Right atrium auricular region (tissue), 2 donors: ENCODE measurements at regions not wholly inside any gene's neighbourhood (a gene's known extent, or its start where the extent isn't known, plus 50 kb on each side); places are given as distances from the start of the nearest gene placed in this dataset.

ENCODE experiments used
- DNase-seq: peaks from one replicate; pipeline ENCODE4 v3.0.0-alpha.2; 2019; ENCODE audit warnings: low spot score
- H3K27ac ChIP-seq, 2 donors: fragments of 200-600 bp; sonication (generic); 1 replicate in 1 of 2; 2 replicates in 1 of 2; pipeline ENCODE4 v1.5.1; 2016 to 2019
- H3K27me3 ChIP-seq, 2 donors: fragments of 200-600 bp; sonication (generic); one replicate each; pipeline versions ENCODE4 v1.5.1 to v1.6.0; 2017 to 2019
- H3K36me3 ChIP-seq: fragments of 200-600 bp; sonication (generic); one replicate; pipeline ENCODE4 v1.5.1; 2016
- H3K4me1 ChIP-seq, 2 donors: fragments of 200-600 bp; sonication (generic); one replicate each; pipeline versions ENCODE4 v1.5.1 to v1.6.0; 2017 to 2019
- H3K4me3 ChIP-seq, 2 donors: fragments of 200-600 bp; sonication (generic); 1 replicate in 1 of 2; 2 replicates in 1 of 2; pipeline ENCODE4 v1.5.1; 2017 to 2019; ENCODE audit warnings: mild to moderate bottlenecking in 1 of 2, moderate library complexity in 1 of 2
- H3K9me3 ChIP-seq, 2 donors: fragments of 200-600 bp; sonication (generic); one replicate each; pipeline ENCODE4 v1.5.1; 2019
- CTCF ChIP-seq, 2 donors: fragments of 200-600 bp; sonication (generic); IDR thresholded peaks; one replicate each; pipeline ENCODE4 v1.5.1; 2019; ENCODE audit warnings: antibody characterized with exemption in 2 of 2

GRCh38 chr11:93933230-93933629, 82.8 kb upstream of the VSTM5 start:
- no peak overlapping the region for H3K4me3 ChIP-seq
- H3K27me3 ChIP-seq = no peaks in the 10 kb centered on the region
- H3K4me1 ChIP-seq = no peaks in the 10 kb centered on the region
- peaks cover 0 to 3% of the 10 kb centered on the region in 2 donors for H3K9me3 ChIP-seq
- no peak for TF ChIP-seq CTCF (IDR thresholded peaks at IDR 0.05)
- no peaks in the 10 kb centered on the region for H3K36me3 ChIP-seq
- no peak for DNase-seq
- H3K27ac ChIP-seq = no peak overlapping the region

- Histone ChIP-seq H3K27me3 (no peaks in the 10 kb centered on the region), H3K36me3 (no peaks in the 10 kb centered on the region), H3K4me1 (no peaks in the 10 kb centered on the region), H3K27ac (no peak overlapping the region), H3K9me3 (no peaks in the 10 kb centered on the region), H3K4me3 (no peak overlapping the region)
- no peak for DNase-seq
- no peak for TF ChIP-seq CTCF (IDR thresholded peaks at IDR 0.05)
Observed at GRCh38 chr11:93935826-93936225, 85.3 kb upstream of the HEPHL1 start.

- Histone ChIP-seq H3K36me3 (no peaks in the 10 kb centered on the region), H3K4me1 (no peaks in the 10 kb centered on the region), H3K27ac (no peak overlapping the region), H3K4me3 (no peak overlapping the region), H3K27me3 (no peaks in the 10 kb centered on the region), H3K9me3 (no peaks in the 10 kb centered on the region)
- TF ChIP-seq CTCF (IDR thresholded peaks at IDR 0.05) = no peak
- no peak for DNase-seq
Observed at GRCh38 chr11:93936460-93936859, 84.7 kb upstream of the HEPHL1 start.

- H3K27ac ChIP-seq = no peak overlapping the region
- no peaks in the 10 kb centered on the region for H3K4me1 ChIP-seq
- no peaks in the 10 kb centered on the region for H3K9me3 ChIP-seq
- TF ChIP-seq CTCF (IDR thresholded peaks at IDR 0.05) = no peak
- H3K4me3 ChIP-seq = no peak overlapping the region
- H3K27me3 ChIP-seq = no peaks in the 10 kb centered on the region
- no peak for DNase-seq
- H3K36me3 ChIP-seq = no peaks in the 10 kb centered on the region
Observed at GRCh38 chr11:93939084-93939760, 81.9 kb upstream of the HEPHL1 start.

GRCh38 chr11:93940395-93940794, 80.8 kb upstream of the HEPHL1 start:
- H3K9me3 ChIP-seq = no peaks in the 10 kb centered on the region
- H3K36me3 ChIP-seq = no peaks in the 10 kb centered on the region
- TF ChIP-seq CTCF (IDR thresholded peaks at IDR 0.05) = no peak
- H3K4me1 ChIP-seq = no peaks in the 10 kb centered on the region
- no peak for DNase-seq
- H3K27ac ChIP-seq = no peak overlapping the region
- H3K27me3 ChIP-seq = no peaks in the 10 kb centered on the region
- no peak overlapping the region for H3K4me3 ChIP-seq

- no peaks in the 10 kb centered on the region for H3K36me3 ChIP-seq
- no peak overlapping the region for H3K27ac ChIP-seq
- no peaks in the 10 kb centered on the region for H3K27me3 ChIP-seq
- no peak for DNase-seq
- H3K9me3 ChIP-seq = no peaks in the 10 kb centered on the region
- H3K4me3 ChIP-seq = no peak overlapping the region
- no peak for TF ChIP-seq CTCF (IDR thresholded peaks at IDR 0.05)
- H3K4me1 ChIP-seq = no peaks in the 10 kb centered on the region
Observed at GRCh38 chr11:93942176-93942575, 79.0 kb upstream of the HEPHL1 start.
